GM12878 (cell line): ENCODE measurements at regions not wholly inside any gene's neighbourhood (a gene's known extent, or its start where the extent isn't known, plus 50 kb on each side); places are given as distances from the start of the nearest gene placed in this dataset.

Source experiments
- POLR2AphosphoS5 ChIP-seq: IDR thresholded peaks from 2 replicates; pipeline ENCODE4 v1.6.1; 2011; ENCODE audit warnings: mild to moderate bottlenecking, low read length, inconsistent platforms
- ZNF207 ChIP-seq: fragments of 450-650 bp; IDR thresholded peaks from 2 replicates; pipeline ENCODE4 v1.6.1; 2014; ENCODE audit warnings: antibody characterized with exemption, mild to moderate bottlenecking, borderline replicate concordance
- TF ChIP-seq, protein P1 (sequence below): fragments of 450-650 bp; IDR thresholded peaks from 2 replicates; pipeline ENCODE4 v1.6.1; 2016; ENCODE audit warnings: mild to moderate bottlenecking, moderate library complexity, borderline replicate concordance
- TF ChIP-seq, protein P2 (sequence below): fragments of 450-650 bp; IDR thresholded peaks from 2 replicates; pipeline ENCODE4 v1.6.1; 2016; ENCODE audit warnings: mild to moderate bottlenecking
- TF ChIP-seq, protein P3 (sequence below): IDR thresholded peaks from 2 replicates; pipeline ENCODE4 v1.6.1; 2012; ENCODE audit warnings: improper control_type of control experiment, low read depth, low read length; ENCODE audit not compliant: insufficient replicate concordance

DNA sequence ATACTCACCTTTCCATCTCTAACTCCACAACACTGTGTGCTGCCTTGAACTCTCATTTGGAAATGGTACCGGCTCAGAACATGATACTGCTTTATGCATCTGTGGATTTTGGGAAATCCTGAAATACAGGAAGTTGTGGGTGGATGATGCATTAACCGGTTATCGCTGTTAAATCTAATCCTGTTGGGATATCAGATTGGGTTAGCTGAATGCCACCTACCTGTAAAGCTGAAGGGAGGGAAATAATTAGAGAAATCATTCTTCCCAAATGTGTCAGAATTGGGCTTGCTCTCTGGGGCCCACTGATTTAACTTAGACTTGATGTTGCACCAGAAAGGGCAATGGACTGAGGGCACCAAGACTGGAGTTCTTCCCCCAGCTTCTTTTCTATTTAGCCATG is 54.0 kb downstream of the CH25H start (continued):
- TF ChIP-seq, protein P1, sequence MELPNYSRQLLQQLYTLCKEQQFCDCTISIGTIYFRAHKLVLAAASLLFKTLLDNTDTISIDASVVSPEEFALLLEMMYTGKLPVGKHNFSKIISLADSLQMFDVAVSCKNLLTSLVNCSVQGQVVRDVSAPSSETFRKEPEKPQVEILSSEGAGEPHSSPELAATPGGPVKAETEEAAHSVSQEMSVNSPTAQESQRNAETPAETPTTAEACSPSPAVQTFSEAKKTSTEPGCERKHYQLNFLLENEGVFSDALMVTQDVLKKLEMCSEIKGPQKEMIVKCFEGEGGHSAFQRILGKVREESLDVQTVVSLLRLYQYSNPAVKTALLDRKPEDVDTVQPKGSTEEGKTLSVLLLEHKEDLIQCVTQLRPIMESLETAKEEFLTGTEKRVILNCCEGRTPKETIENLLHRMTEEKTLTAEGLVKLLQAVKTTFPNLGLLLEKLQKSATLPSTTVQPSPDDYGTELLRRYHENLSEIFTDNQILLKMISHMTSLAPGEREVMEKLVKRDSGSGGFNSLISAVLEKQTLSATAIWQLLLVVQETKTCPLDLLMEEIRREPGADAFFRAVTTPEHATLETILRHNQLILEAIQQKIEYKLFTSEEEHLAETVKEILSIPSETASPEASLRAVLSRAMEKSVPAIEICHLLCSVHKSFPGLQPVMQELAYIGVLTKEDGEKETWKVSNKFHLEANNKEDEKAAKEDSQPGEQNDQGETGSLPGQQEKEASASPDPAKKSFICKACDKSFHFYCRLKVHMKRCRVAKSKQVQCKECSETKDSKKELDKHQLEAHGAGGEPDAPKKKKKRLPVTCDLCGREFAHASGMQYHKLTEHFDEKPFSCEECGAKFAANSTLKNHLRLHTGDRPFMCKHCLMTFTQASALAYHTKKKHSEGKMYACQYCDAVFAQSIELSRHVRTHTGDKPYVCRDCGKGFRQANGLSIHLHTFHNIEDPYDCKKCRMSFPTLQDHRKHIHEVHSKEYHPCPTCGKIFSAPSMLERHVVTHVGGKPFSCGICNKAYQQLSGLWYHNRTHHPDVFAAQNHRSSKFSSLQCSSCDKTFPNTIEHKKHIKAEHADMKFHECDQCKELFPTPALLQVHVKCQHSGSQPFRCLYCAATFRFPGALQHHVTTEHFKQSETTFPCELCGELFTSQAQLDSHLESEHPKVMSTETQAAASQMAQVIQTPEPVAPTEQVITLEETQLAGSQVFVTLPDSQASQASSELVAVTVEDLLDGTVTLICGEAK, result no peak
- TF ChIP-seq ZNF207 (no peak), POLR2AphosphoS5 (no peak)
- TF ChIP-seq, protein P2, sequence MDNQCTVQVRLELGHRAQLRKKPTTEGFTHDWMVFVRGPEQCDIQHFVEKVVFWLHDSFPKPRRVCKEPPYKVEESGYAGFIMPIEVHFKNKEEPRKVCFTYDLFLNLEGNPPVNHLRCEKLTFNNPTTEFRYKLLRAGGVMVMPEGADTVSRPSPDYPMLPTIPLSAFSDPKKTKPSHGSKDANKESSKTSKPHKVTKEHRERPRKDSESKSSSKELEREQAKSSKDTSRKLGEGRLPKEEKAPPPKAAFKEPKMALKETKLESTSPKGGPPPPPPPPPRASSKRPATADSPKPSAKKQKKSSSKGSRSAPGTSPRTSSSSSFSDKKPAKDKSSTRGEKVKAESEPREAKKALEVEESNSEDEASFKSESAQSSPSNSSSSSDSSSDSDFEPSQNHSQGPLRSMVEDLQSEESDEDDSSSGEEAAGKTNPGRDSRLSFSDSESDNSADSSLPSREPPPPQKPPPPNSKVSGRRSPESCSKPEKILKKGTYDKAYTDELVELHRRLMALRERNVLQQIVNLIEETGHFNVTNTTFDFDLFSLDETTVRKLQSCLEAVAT, result no peak
- TF ChIP-seq, protein P3, sequence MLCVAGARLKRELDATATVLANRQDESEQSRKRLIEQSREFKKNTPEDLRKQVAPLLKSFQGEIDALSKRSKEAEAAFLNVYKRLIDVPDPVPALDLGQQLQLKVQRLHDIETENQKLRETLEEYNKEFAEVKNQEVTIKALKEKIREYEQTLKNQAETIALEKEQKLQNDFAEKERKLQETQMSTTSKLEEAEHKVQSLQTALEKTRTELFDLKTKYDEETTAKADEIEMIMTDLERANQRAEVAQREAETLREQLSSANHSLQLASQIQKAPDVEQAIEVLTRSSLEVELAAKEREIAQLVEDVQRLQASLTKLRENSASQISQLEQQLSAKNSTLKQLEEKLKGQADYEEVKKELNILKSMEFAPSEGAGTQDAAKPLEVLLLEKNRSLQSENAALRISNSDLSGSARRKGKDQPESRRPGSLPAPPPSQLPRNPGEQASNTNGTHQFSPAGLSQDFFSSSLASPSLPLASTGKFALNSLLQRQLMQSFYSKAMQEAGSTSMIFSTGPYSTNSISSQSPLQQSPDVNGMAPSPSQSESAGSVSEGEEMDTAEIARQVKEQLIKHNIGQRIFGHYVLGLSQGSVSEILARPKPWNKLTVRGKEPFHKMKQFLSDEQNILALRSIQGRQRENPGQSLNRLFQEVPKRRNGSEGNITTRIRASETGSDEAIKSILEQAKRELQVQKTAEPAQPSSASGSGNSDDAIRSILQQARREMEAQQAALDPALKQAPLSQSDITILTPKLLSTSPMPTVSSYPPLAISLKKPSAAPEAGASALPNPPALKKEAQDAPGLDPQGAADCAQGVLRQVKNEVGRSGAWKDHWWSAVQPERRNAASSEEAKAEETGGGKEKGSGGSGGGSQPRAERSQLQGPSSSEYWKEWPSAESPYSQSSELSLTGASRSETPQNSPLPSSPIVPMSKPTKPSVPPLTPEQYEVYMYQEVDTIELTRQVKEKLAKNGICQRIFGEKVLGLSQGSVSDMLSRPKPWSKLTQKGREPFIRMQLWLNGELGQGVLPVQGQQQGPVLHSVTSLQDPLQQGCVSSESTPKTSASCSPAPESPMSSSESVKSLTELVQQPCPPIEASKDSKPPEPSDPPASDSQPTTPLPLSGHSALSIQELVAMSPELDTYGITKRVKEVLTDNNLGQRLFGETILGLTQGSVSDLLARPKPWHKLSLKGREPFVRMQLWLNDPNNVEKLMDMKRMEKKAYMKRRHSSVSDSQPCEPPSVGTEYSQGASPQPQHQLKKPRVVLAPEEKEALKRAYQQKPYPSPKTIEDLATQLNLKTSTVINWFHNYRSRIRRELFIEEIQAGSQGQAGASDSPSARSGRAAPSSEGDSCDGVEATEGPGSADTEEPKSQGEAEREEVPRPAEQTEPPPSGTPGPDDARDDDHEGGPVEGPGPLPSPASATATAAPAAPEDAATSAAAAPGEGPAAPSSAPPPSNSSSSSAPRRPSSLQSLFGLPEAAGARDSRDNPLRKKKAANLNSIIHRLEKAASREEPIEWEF, result no peak
